Osteocyte (in vitro differentiated cells): ENCODE measurements at regions not wholly inside any gene's neighbourhood (a gene's known extent, or its start where the extent isn't known, plus 50 kb on each side); places are given as distances from the start of the nearest gene placed in this dataset.
"Not testable (repeated sequence)": the region's sequence is repeated elsewhere in the genome, so short reads cannot be mapped to it uniquely, and the experiment has no call there.

Experiments
- DNase-seq: peaks from one replicate; pipeline ENCODE4 v3.0.0; 2021; ENCODE audit warnings: mixed read lengths; ENCODE audit not compliant: unreplicated experiment; ENCODE audit errors: extremely low spot score
- H3K27ac Mint-ChIP-seq: one replicate; pipeline ENCODE4 v1.8.0; 2021; ENCODE audit warnings: mild to moderate bottlenecking, mixed read lengths; ENCODE audit not compliant: unreplicated experiment
- H3K27me3 Mint-ChIP-seq: one replicate; pipeline ENCODE4 v1.8.0; 2021; ENCODE audit warnings: mixed read lengths; ENCODE audit not compliant: unreplicated experiment
- H3K36me3 Mint-ChIP-seq: one replicate; pipeline ENCODE4 v1.8.0; 2021; ENCODE audit warnings: mixed read lengths; ENCODE audit not compliant: unreplicated experiment
- H3K4me1 Mint-ChIP-seq: one replicate; pipeline ENCODE4 v1.8.0; 2021; ENCODE audit warnings: mixed read lengths; ENCODE audit not compliant: unreplicated experiment
- H3K4me3 Mint-ChIP-seq: one replicate; pipeline ENCODE4 v1.8.0; 2021; ENCODE audit warnings: mild to moderate bottlenecking, moderate library complexity, mixed read lengths; ENCODE audit not compliant: unreplicated experiment
- H3K9me3 Mint-ChIP-seq: one replicate; pipeline ENCODE4 v1.8.0; 2021; ENCODE audit warnings: mixed read lengths; ENCODE audit not compliant: unreplicated experiment
- CTCF ChIP-seq: fragments of 200-600 bp; sonication (generic); IDR thresholded peaks from 2 replicates; pipeline ENCODE4 v1.5.0; 2021; ENCODE audit warnings: antibody characterized with exemption, mild to moderate bottlenecking, moderate library complexity

- Mint-ChIP-seq H3K27ac (no peak overlapping the region), H3K9me3 (peaks cover 27% of the 10 kb centered on the region), H3K27me3 (no peaks in the 10 kb centered on the region), H3K4me3 (peak overlapping the region; percentile 23), H3K36me3 (peaks cover 1% of the 10 kb centered on the region), H3K4me1 (peaks cover 6% of the 10 kb centered on the region)
- no peak for DNase-seq
- TF ChIP-seq CTCF: no peak
Observed at GRCh38 chrX:155744534-155744933, 131.8 kb upstream of the TMLHE start.

- not testable (repeated sequence) for H3K36me3 Mint-ChIP-seq
- H3K9me3 Mint-ChIP-seq: peaks cover 31% of the 10 kb centered on the region
Observed at GRCh38 chrX:155728335-155728734, 115.6 kb upstream of the TMLHE start.

GRCh38 chrX:155718972-155719586 is 106.3 kb upstream of the TMLHE start:
- TF ChIP-seq CTCF: no peak
- no peak for DNase-seq
- Mint-ChIP-seq H3K27me3 (no peaks in the 10 kb centered on the region), H3K27ac (no peak overlapping the region), H3K4me3 (no peak overlapping the region), H3K36me3 (no peaks in the 10 kb centered on the region), H3K9me3 (peaks cover 23% of the 10 kb centered on the region), H3K4me1 (no peaks in the 10 kb centered on the region)

More at GRCh38 chrX:155728335-155728734, 115.6 kb upstream of the TMLHE start:
- H3K4me1 Mint-ChIP-seq, DNase-seq, H3K27me3 Mint-ChIP-seq, H3K27ac Mint-ChIP-seq, H3K4me3 Mint-ChIP-seq: not testable (repeated sequence)

- no peak for DNase-seq
- Mint-ChIP-seq H3K27me3 (no peaks in the 10 kb centered on the region), H3K9me3 (peaks cover 38% of the 10 kb centered on the region), H3K4me3 (no peak overlapping the region), H3K36me3 (no peaks in the 10 kb centered on the region), H3K4me1 (no peaks in the 10 kb centered on the region), H3K27ac (no peak overlapping the region)
- no peak for TF ChIP-seq CTCF
Observed at GRCh38 chrX:155715141-155715540, 102.4 kb upstream of the TMLHE start.

- Mint-ChIP-seq H3K4me3 (no peak overlapping the region), H3K36me3 (no peaks in the 10 kb centered on the region), H3K27me3 (no peaks in the 10 kb centered on the region), H3K9me3 (peaks cover 32% of the 10 kb centered on the region), H3K4me1 (no peaks in the 10 kb centered on the region), H3K27ac (no peak overlapping the region)
- no peak for TF ChIP-seq CTCF
- DNase-seq: no peak
Observed at GRCh38 chrX:155695419-155695818, 82.7 kb upstream of the TMLHE start.

- no peak for DNase-seq
- H3K9me3 Mint-ChIP-seq: peaks cover 39% of the 10 kb centered on the region
- TF ChIP-seq CTCF: no peak
- H3K4me1 Mint-ChIP-seq: no peaks in the 10 kb centered on the region
- H3K4me3 Mint-ChIP-seq: no peak overlapping the region
- no peak overlapping the region for H3K27ac Mint-ChIP-seq
- no peaks in the 10 kb centered on the region for H3K27me3 Mint-ChIP-seq
- no peaks in the 10 kb centered on the region for H3K36me3 Mint-ChIP-seq
Observed at GRCh38 chrX:155694649-155695048, 81.9 kb upstream of the TMLHE start.
